Mucosa of descending colon (tissue), 3 donors: ENCODE measurements at regions not wholly inside any gene's neighbourhood (a gene's known extent, or its start where the extent isn't known, plus 50 kb on each side); places are given as distances from the start of the nearest gene placed in this dataset.

ENCODE experiments used
- ATAC-seq: fragments of 200-7000 bp; cut with Tn5 transposase; one replicate; pipeline ENCODE4 v1.9.1; 2020; ENCODE audit warnings: mild to moderate bottlenecking, moderate library complexity
- DNase-seq, 3 donors: peaks; one replicate each; pipeline ENCODE4 v3.0.0-alpha.2; 2020
- H3K36me3 ChIP-seq: fragments of 200-600 bp; one replicate; pipeline ENCODE4 v1.8.0; 2021; ENCODE audit warnings: low read depth, mild to moderate bottlenecking
- H3K4me1 ChIP-seq: fragments of 200-600 bp; one replicate; pipeline ENCODE4 v1.8.0; 2021; ENCODE audit warnings: low read depth, mild to moderate bottlenecking
- H3K4me3 ChIP-seq: fragments of 200-600 bp; one replicate; pipeline ENCODE4 v1.8.0; 2021; ENCODE audit warnings: mild to moderate bottlenecking
- H3K9me3 ChIP-seq: fragments of 200-600 bp; one replicate; pipeline ENCODE4 v1.8.0; 2021; ENCODE audit warnings: mild to moderate bottlenecking
- intact Hi-C, 2 donors: fragments of 100-400 bp; cut with DNase I in 1 of 2; cut with micrococcal nuclease in 1 of 2; formaldehyde crosslinking; loops; one replicate each; pipeline versions ENCODE4 v1.11.0 to v1.11.1; 2022; cut with DNase I, micrococcal nuclease
- TF ChIP-seq, protein P1 (sequence below): fragments of 200-600 bp; IDR thresholded peaks from one replicate; pipeline ENCODE4 v1.8.0; 2022; ENCODE audit warnings: antibody characterized with exemption, mild to moderate bottlenecking
- donor health status: DM: no; HTN: no; CAD: no; lungs with moderate emphysema.
- donor health status: DM: no; HTN: no; CAD: no.
- donor health status: DM: no; HTN: yes; CAD: no.

DNA sequence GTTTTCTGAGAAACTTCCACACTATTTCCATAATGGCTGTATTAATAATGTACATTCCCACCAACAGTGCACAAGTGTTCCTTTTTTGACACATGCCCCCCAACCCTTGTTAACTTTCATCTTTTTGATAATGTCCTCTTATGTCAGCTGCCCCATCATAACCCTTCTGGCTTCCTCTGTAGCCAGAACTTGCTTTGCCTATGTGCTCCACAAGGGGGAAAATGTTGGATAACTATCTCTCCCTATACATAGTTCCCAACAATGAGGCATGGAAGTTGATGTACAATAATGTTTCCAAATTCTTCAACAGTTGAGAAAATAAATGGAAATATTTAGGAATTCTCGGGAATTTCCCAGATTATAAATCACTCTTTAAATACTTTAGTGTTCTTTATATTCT, 142.9 kb downstream of the ASB9 start:
- no peaks in the 10 kb centered on the region for H3K4me1 ChIP-seq
- intact Hi-C loops: no loop called here
- H3K36me3 ChIP-seq: no peaks in the 10 kb centered on the region
- DNase-seq: no peak
- no peak for ATAC-seq
- no peak overlapping the region for H3K4me3 ChIP-seq
- H3K9me3 ChIP-seq: no peaks in the 10 kb centered on the region
- TF ChIP-seq, protein P1, sequence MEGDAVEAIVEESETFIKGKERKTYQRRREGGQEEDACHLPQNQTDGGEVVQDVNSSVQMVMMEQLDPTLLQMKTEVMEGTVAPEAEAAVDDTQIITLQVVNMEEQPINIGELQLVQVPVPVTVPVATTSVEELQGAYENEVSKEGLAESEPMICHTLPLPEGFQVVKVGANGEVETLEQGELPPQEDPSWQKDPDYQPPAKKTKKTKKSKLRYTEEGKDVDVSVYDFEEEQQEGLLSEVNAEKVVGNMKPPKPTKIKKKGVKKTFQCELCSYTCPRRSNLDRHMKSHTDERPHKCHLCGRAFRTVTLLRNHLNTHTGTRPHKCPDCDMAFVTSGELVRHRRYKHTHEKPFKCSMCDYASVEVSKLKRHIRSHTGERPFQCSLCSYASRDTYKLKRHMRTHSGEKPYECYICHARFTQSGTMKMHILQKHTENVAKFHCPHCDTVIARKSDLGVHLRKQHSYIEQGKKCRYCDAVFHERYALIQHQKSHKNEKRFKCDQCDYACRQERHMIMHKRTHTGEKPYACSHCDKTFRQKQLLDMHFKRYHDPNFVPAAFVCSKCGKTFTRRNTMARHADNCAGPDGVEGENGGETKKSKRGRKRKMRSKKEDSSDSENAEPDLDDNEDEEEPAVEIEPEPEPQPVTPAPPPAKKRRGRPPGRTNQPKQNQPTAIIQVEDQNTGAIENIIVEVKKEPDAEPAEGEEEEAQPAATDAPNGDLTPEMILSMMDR: no peak

DNA sequence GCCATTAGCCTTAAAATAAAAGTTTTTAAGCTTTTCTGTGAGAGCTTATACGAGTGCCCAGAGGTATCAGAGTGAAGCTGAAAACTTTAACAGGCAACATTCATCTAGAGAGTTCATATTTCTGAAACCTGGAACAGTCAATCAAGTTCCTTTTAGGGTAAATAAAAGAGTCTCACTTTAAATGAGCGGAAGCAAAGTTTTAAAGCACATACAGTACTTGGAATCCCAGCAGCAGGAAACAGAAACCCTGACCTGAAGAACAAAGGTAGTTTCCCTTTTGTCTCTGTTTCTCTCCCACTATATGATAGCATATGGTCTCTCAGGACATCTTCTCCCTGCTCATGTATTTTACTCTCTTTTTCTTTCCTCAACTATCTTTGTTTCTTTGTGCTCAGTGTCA, 153.0 kb downstream of the ASB9 start:
- ATAC-seq (peak; percentile 56), DNase-seq (no peak)
- TF ChIP-seq, protein P1: no peak
- H3K9me3 ChIP-seq: no peaks in the 10 kb centered on the region
- no peaks in the 10 kb centered on the region for H3K4me1 ChIP-seq
- no peak overlapping the region for H3K4me3 ChIP-seq
- H3K36me3 ChIP-seq: no peaks in the 10 kb centered on the region
- intact Hi-C loops: no loop called here

DNA sequence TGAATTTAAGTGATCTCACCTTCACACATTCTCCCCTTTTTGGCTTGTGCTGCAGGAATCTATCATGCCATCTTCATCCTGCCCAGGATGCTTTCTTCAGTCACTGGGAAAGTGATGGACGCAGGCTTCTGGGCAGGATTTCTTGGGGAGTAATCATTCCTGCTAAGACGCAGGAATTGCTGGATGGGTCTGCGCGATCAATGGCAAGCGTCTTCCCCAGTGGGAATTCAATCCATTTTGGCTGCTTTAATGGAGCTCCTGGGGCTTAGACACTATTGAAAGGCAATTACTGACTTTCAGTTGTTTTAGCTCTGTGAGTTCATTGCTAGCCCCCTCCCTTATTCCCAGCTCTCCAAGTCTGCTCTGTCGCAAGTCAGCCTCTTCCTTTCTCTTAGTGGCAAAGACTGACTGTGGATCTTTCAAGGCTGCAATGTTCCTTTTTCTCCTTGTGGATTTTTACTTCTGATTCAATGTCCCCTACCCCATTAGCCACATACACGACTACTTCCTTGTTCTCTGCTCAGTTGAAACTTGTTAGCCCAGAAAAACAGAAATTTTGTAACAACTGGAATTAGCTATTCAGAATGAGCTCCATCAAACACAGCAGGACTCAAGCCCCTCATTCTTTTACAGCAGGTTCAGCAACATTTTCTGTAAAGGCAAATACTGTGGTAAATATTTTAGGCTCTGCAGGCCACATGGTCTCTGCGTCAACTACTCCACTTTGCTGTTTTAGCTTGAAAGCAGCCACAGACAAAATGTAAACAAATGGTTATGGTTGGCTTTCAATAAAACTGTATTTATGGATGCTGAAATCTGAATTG, 154.9 kb downstream of the ASB9 start:
- TF ChIP-seq, protein P1: no peak
- DNase-seq: no peak
- H3K4me3 ChIP-seq: no peak overlapping the region
- intact Hi-C loops: no loop called here
- no peaks in the 10 kb centered on the region for H3K36me3 ChIP-seq
- no peaks in the 10 kb centered on the region for H3K4me1 ChIP-seq
- ATAC-seq: no peak
- H3K9me3 ChIP-seq: no peaks in the 10 kb centered on the region

DNA sequence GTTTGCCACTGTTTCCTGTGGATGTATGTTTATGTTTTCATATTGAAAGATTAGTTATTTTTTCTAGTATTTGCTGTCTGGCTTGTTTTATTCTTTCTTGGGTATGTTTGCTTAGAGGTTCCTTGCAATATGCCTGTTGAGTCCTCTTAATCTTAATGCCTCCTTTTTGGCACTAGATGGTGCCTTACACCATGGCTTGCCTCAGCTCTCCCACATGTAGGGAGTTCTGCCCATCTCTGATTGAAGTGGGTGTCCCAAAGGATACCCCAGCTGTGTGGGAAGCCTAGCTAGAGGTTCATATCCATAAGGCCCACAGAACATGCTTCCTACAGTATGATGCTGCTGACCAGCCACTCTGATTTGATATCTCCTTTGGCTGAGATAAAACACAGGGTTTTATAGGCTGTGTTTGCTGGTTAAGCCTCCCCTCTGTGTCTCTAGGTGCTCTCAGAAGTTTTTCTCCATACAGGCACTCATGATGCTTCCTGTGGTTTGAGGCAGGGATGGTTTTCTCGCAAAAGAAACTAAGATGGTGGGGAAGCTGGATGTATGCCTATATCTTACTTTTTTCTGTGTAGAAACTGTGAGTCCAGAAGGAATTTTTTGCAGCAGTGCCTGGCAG, 162.4 kb downstream of the ASB9 start:
- TF ChIP-seq, protein P1: no peak
- ATAC-seq (no peak), DNase-seq (no peak)
- intact Hi-C loops: no loop called here
- no peaks in the 10 kb centered on the region for H3K36me3 ChIP-seq
- H3K4me3 ChIP-seq: no peak overlapping the region
- H3K4me1 ChIP-seq: no peaks in the 10 kb centered on the region
- H3K9me3 ChIP-seq: no peaks in the 10 kb centered on the region

DNA sequence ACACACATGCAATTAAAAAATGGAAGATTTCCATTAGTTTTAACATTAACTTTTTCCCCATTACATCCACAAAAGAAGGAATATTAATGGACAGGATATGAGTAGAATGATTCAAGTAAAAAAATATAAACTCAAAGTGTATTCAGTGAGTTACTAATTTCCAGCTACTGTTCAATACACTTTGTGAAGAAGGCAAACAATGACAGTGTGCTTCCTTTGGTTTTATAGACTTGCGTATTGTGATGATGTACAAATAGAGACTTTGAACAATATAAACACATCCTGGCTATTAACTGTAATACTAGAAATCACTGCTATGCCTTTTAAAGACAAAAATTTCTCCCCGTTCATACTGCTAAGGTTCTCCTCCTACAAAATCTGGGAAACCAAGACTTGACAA, 171.4 kb downstream of the ASB9 start:
- intact Hi-C loops: no loop called here
- TF ChIP-seq, protein P1: no peak
- no peak for ATAC-seq
- DNase-seq: no peak
- Histone ChIP-seq H3K4me1 (no peaks in the 10 kb centered on the region), H3K9me3 (no peaks in the 10 kb centered on the region), H3K36me3 (no peaks in the 10 kb centered on the region), H3K4me3 (no peak overlapping the region)
